Esophagus muscularis mucosa (tissue), 3 donors: ENCODE measurements at regions not wholly inside any gene's neighbourhood (a gene's known extent, or its start where the extent isn't known, plus 50 kb on each side); places are given as distances from the start of the nearest gene placed in this dataset.
"Not testable (repeated sequence)": the region's sequence is repeated elsewhere in the genome, so short reads cannot be mapped to it uniquely, and the experiment has no call there.

Source experiments
- CTCF ChIP-seq, 3 experiments: fragments of 200-600 bp in 2 of 3; fragments of 450-650 bp in 1 of 3; sonication (generic) in 2 of 3; IDR thresholded peaks; one replicate each; pipeline ENCODE4 v1.5.1; 2017 to 2019; ENCODE audit warnings: antibody characterized with exemption in 3 of 3, mild to moderate bottlenecking in 2 of 3, moderate library complexity in 1 of 3
- POLR2A ChIP-seq: fragments of 450-650 bp; IDR thresholded peaks from one replicate; pipeline ENCODE4 v1.6.1; 2017; ENCODE audit warnings: antibody characterized with exemption, moderate library complexity, mild to moderate bottlenecking, low read depth
- POLR2AphosphoS5 ChIP-seq, 2 donors: sonication (generic); formaldehyde crosslinking; IDR thresholded peaks; one replicate each; pipeline ENCODE4 v1.6.1; 2017; ENCODE audit warnings: antibody characterized with exemption in 2 of 2

GRCh38 chr1:149248610-149249009 lies 145.3 kb upstream of the NBPF9 start:
- TF ChIP-seq POLR2A; CTCF (IDR thresholded peaks at IDR 0.05); POLR2AphosphoS5 (IDR thresholded peaks at IDR 0.05): not testable (repeated sequence)
